Endothelial cell of umbilical vein (primary cell): ENCODE measurements at regions not wholly inside any gene's neighbourhood (a gene's known extent, or its start where the extent isn't known, plus 50 kb on each side); places are given as distances from the start of the nearest gene placed in this dataset.

Source experiments
- EZH2 ChIP-seq: IDR thresholded peaks from 2 replicates; pipeline ENCODE4 v1.6.1; 2012; ENCODE audit warnings: borderline replicate concordance, low read depth, mild to moderate bottlenecking, moderate library complexity, low read length, inconsistent platforms; ENCODE audit not compliant: severe bottlenecking
- FOS ChIP-seq: IDR thresholded peaks from 2 replicates; pipeline ENCODE4 v1.6.1; 2011; ENCODE audit warnings: mild to moderate bottlenecking, low read length, moderate library complexity, borderline replicate concordance; ENCODE audit not compliant: insufficient read depth
- JUN ChIP-seq: IDR thresholded peaks from 2 replicates; pipeline ENCODE4 v1.6.1; 2011; ENCODE audit warnings: borderline replicate concordance, low read depth; ENCODE audit not compliant: insufficient read length, insufficient read depth
- MAX ChIP-seq: IDR thresholded peaks from 2 replicates; pipeline ENCODE4 v1.6.1; 2011; ENCODE audit not compliant: insufficient read depth, insufficient read length
- MYC ChIP-seq: IDR thresholded peaks from one replicate; pipeline ENCODE4 v1.6.1; 2011; ENCODE audit warnings: mild to moderate bottlenecking, low read depth, low read length
- POLR2A ChIP-seq: IDR thresholded peaks from 2 replicates; pipeline ENCODE4 v1.6.1; 2012; ENCODE audit warnings: low read depth, mild to moderate bottlenecking, control low read depth, low read length
- POLR2AphosphoS5 ChIP-seq: IDR thresholded peaks from 2 replicates; pipeline ENCODE4 v1.6.1; 2012; ENCODE audit warnings: low read depth, mild to moderate bottlenecking, control low read depth, low read length, moderate library complexity; ENCODE audit not compliant: insufficient read depth
- TF ChIP-seq, protein P1 (sequence below), 2 donors: IDR thresholded peaks; 1 replicate in 1 of 2; 2 replicates in 1 of 2; pipeline ENCODE4 v1.5.1; 2011; ENCODE audit warnings: low read length in 2 of 2, mild to moderate bottlenecking in 2 of 2, moderate library complexity in 2 of 2, control low read depth in 1 of 2, inconsistent platforms in 1 of 2, low read depth in 1 of 2; ENCODE audit not compliant: insufficient read depth in 1 of 2; ENCODE audit errors: extremely low read depth in 1 of 2

DNA sequence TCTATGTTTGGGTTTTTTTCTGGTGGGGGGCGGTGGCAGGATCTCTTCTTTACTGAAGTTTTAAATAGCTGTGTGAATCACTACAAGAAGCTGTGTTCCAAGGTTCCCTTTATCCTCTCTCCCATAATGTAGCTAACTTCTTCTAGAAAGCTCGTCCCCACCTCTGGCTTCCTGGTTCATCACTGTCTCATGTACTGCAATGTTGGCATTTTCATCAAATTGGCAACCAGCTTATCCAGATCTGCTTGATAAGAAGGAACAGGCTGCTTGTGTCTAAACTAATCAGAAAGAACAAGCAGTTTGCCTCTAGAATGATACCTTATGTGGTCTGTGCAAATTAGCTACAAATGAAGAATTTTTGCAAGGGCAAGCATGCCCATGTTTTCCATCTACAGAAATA lies 130.8 kb downstream of the WT1 start:
- TF ChIP-seq EZH2 (no peak), JUN (no peak), POLR2AphosphoS5 (no peak), POLR2A (no peak), FOS (no peak), MAX (no peak), MYC (no peak)
- TF ChIP-seq, protein P1, sequence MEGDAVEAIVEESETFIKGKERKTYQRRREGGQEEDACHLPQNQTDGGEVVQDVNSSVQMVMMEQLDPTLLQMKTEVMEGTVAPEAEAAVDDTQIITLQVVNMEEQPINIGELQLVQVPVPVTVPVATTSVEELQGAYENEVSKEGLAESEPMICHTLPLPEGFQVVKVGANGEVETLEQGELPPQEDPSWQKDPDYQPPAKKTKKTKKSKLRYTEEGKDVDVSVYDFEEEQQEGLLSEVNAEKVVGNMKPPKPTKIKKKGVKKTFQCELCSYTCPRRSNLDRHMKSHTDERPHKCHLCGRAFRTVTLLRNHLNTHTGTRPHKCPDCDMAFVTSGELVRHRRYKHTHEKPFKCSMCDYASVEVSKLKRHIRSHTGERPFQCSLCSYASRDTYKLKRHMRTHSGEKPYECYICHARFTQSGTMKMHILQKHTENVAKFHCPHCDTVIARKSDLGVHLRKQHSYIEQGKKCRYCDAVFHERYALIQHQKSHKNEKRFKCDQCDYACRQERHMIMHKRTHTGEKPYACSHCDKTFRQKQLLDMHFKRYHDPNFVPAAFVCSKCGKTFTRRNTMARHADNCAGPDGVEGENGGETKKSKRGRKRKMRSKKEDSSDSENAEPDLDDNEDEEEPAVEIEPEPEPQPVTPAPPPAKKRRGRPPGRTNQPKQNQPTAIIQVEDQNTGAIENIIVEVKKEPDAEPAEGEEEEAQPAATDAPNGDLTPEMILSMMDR (IDR thresholded peaks at IDR 0.05; ENCODE audit: extremely low read depth in 1 of 2, insufficient read depth in 1 of 2, low read depth in 1 of 2, low read length in 2 of 2), result no peak
